T-helper 2 cell treated with Interferon-gamma antibody and Interleukin-4, amounts not matched to agents 5 μg/mL and 100 μg/mL, for 36 hours (primary cell): ENCODE measurements at regions not wholly inside any gene's neighbourhood (a gene's known extent, or its start where the extent isn't known, plus 50 kb on each side); places are given as distances from the start of the nearest gene placed in this dataset.
"Not testable (repeated sequence)": the region's sequence is repeated elsewhere in the genome, so short reads cannot be mapped to it uniquely, and the experiment has no call there.

ENCODE experiments used
- DNase-seq: peaks from one replicate; pipeline ENCODE4 v3.0.0; 2021; ENCODE audit warnings: low spot score
- H3K27ac Mint-ChIP-seq: one replicate; pipeline ENCODE4 v1.8.0; 2021; ENCODE audit warnings: mild to moderate bottlenecking, mixed read lengths
- H3K27me3 Mint-ChIP-seq: one replicate; pipeline ENCODE4 v1.8.0; 2021; ENCODE audit warnings: low read depth, mixed read lengths
- H3K36me3 Mint-ChIP-seq: one replicate; pipeline ENCODE4 v1.8.0; 2021; ENCODE audit warnings: low read depth, mixed read lengths
- H3K4me1 Mint-ChIP-seq: one replicate; pipeline ENCODE4 v1.8.0; 2021; ENCODE audit warnings: low read depth, mixed read lengths
- H3K4me3 Mint-ChIP-seq: one replicate; pipeline ENCODE4 v1.8.0; 2022; ENCODE audit warnings: mild to moderate bottlenecking, moderate library complexity, mixed read lengths
- H3K9me3 Mint-ChIP-seq: one replicate; pipeline ENCODE4 v1.8.0; 2021; ENCODE audit warnings: mixed read lengths

- Mint-ChIP-seq H3K36me3 (no peaks in the 10 kb centered on the region), H3K4me1 (no peaks in the 10 kb centered on the region), H3K27ac (no peak overlapping the region), H3K4me3 (no peak overlapping the region), H3K27me3 (no peaks in the 10 kb centered on the region), H3K9me3 (no peaks in the 10 kb centered on the region)
- no peak for DNase-seq
These were observed 155.8 kb upstream of the KITLG start for GRCh38 chr12:88736031-88736430.

- Mint-ChIP-seq H3K27ac (no peak overlapping the region), H3K4me1 (no peaks in the 10 kb centered on the region), H3K36me3 (no peaks in the 10 kb centered on the region), H3K9me3 (no peaks in the 10 kb centered on the region), H3K27me3 (no peaks in the 10 kb centered on the region), H3K4me3 (no peak overlapping the region)
- DNase-seq: no peak
These were observed 152.7 kb upstream of the KITLG start for GRCh38 chr12:88733008-88733407.

GRCh38 chr12:88729196-88729595 lies 148.9 kb upstream of the KITLG start:
- no peak overlapping the region for H3K4me3 Mint-ChIP-seq
- H3K9me3 Mint-ChIP-seq: no peaks in the 10 kb centered on the region
- H3K27me3 Mint-ChIP-seq: no peaks in the 10 kb centered on the region
- no peaks in the 10 kb centered on the region for H3K36me3 Mint-ChIP-seq
- H3K4me1 Mint-ChIP-seq: no peaks in the 10 kb centered on the region
- H3K27ac Mint-ChIP-seq: no peak overlapping the region
- no peak for DNase-seq

GRCh38 chr12:88726806-88727720 lies 146.8 kb upstream of the KITLG start:
- no peak for DNase-seq
- no peaks in the 10 kb centered on the region for H3K36me3 Mint-ChIP-seq
- H3K4me3 Mint-ChIP-seq: no peak overlapping the region
- no peaks in the 10 kb centered on the region for H3K4me1 Mint-ChIP-seq
- H3K27ac Mint-ChIP-seq: no peak overlapping the region
- H3K9me3 Mint-ChIP-seq: no peaks in the 10 kb centered on the region
- H3K27me3 Mint-ChIP-seq: no peaks in the 10 kb centered on the region

- no peaks in the 10 kb centered on the region for H3K9me3 Mint-ChIP-seq
These were observed 145.4 kb upstream of the KITLG start for GRCh38 chr12:88725592-88726143.

GRCh38 chr12:88723219-88723618 lies 142.9 kb upstream of the KITLG start:
- Mint-ChIP-seq H3K27ac (no peak overlapping the region), H3K4me1 (no peaks in the 10 kb centered on the region), H3K4me3 (no peak overlapping the region), H3K9me3 (no peaks in the 10 kb centered on the region), H3K27me3 (no peaks in the 10 kb centered on the region), H3K36me3 (no peaks in the 10 kb centered on the region)
- DNase-seq: no peak

More at GRCh38 chr12:88725592-88726143, 145.4 kb upstream of the KITLG start:
- no peaks in the 10 kb centered on the region for H3K27me3 Mint-ChIP-seq
- DNase-seq: no peak
- no peak overlapping the region for H3K27ac Mint-ChIP-seq
- no peaks in the 10 kb centered on the region for H3K4me1 Mint-ChIP-seq
- no peak overlapping the region for H3K4me3 Mint-ChIP-seq
- H3K36me3 Mint-ChIP-seq: no peaks in the 10 kb centered on the region

GRCh38 chr12:88720785-88721650 lies 140.7 kb upstream of the KITLG start:
- H3K27ac Mint-ChIP-seq: no peak overlapping the region
- no peak for DNase-seq
- no peaks in the 10 kb centered on the region for H3K36me3 Mint-ChIP-seq
- H3K4me1 Mint-ChIP-seq: no peaks in the 10 kb centered on the region
- no peaks in the 10 kb centered on the region for H3K27me3 Mint-ChIP-seq
- no peaks in the 10 kb centered on the region for H3K9me3 Mint-ChIP-seq
- H3K4me3 Mint-ChIP-seq: no peak overlapping the region

DNA sequence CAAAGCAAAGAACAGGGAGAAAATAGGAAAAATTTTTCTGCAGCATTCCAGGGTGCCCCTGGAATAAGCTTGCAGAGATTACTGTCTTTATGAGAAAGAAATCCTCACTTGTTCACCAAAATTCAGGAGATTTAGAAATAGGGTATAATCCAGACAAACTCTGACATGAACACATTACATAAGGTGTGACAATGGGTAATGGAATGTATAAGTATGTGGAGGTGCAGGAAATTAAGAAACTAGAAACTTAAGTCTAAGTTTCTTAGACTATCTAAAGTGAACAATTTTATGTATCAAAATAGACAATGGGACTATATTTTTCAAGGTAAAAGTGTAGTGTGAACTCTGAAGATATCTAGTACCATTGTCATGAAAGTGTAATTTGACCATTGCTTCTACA lies 140.0 kb upstream of the KITLG start:
- no peaks in the 10 kb centered on the region for H3K27me3 Mint-ChIP-seq
- DNase-seq: no peak
- H3K4me3 Mint-ChIP-seq: no peak overlapping the region
- no peak overlapping the region for H3K27ac Mint-ChIP-seq
- no peaks in the 10 kb centered on the region for H3K9me3 Mint-ChIP-seq
- no peaks in the 10 kb centered on the region for H3K36me3 Mint-ChIP-seq
- no peaks in the 10 kb centered on the region for H3K4me1 Mint-ChIP-seq

DNA sequence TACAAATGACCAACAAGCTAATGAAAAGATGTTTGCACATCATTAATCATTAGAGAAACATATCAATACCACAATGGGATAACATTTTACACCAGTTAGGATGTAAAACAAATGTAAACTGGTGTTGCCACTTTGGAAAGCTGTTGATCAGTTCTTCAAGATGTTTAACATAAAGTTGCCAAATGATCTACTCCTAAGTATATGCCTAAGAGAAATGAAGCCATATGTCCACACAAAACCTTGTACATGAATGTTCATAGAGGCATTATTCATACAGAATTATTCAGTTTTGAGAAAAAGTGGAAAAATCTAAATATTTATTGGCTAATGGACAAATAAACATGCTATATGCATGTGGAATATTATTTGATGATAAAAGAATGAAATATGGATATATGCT lies 136.9 kb upstream of the KITLG start:
- Mint-ChIP-seq H3K4me3 (no peak overlapping the region), H3K4me1 (no peaks in the 10 kb centered on the region), H3K27me3 (no peaks in the 10 kb centered on the region), H3K27ac (no peak overlapping the region), H3K9me3 (no peaks in the 10 kb centered on the region), H3K36me3 (no peaks in the 10 kb centered on the region)
- no peak for DNase-seq

DNA sequence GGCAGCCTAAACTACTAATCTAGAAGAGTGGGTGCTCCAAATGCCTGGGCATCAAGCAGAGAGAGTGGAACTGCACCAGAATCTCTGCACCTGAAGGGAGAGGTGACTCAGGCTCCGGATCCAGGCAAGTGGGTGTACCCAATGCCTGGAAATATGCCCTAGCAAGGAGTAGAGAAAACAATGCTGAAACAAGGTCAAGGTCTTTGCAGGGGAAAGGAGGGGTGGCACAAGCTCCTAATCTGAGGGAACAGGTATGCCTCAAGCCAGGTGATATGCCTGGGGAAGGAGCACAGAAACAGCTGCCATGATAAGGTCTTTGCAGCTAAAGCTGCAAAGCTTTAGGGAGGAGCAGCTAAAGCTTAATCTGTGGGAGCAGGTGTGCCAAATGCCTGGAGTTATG lies 136.0 kb upstream of the KITLG start:
- Mint-ChIP-seq H3K27me3 (no peaks in the 10 kb centered on the region), H3K36me3 (no peaks in the 10 kb centered on the region), H3K4me3 (no peak overlapping the region), H3K9me3 (no peaks in the 10 kb centered on the region), H3K4me1 (no peaks in the 10 kb centered on the region), H3K27ac (no peak overlapping the region)
- DNase-seq: no peak

GRCh38 chr12:88715673-88716072 lies 135.4 kb upstream of the KITLG start:
- H3K27ac Mint-ChIP-seq: no peak overlapping the region
- no peaks in the 10 kb centered on the region for H3K4me1 Mint-ChIP-seq
- no peaks in the 10 kb centered on the region for H3K36me3 Mint-ChIP-seq
- no peak for DNase-seq
- no peaks in the 10 kb centered on the region for H3K9me3 Mint-ChIP-seq
- H3K4me3 Mint-ChIP-seq: no peak overlapping the region
- no peaks in the 10 kb centered on the region for H3K27me3 Mint-ChIP-seq

DNA sequence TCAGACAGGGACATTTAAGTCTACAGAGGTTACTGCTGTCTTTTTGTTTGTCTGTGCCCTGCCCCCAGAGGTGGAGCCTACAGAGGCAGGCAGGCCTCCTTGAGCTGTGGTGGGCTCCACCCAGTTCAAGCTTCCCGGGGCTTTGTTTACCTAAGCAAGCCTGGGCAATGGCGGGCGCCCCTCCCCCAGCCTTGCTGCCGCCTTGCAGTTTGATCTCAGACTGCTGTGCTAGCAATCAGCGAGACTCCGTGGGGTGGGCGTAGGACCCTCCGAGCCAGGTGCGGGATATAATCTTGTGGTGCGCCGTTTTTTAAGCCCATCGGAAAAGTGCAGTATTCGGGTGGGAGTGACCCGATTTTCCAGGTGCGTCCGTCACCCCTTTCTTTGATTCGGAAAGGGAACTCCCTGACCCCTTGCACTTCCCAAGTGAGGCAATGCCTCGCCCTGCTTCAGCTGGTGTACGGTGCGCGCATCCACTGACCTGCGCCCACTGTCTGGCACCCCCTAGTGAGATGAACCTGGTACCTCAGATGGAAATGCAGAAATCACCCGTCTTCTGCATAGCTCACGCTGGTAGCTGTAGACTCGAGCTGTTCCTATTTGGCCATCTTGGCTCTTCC lies 134.1 kb upstream of the KITLG start:
- not testable (repeated sequence) for H3K4me1 Mint-ChIP-seq, H3K27me3 Mint-ChIP-seq, H3K4me3 Mint-ChIP-seq, H3K9me3 Mint-ChIP-seq, H3K27ac Mint-ChIP-seq, H3K36me3 Mint-ChIP-seq, DNase-seq

DNA sequence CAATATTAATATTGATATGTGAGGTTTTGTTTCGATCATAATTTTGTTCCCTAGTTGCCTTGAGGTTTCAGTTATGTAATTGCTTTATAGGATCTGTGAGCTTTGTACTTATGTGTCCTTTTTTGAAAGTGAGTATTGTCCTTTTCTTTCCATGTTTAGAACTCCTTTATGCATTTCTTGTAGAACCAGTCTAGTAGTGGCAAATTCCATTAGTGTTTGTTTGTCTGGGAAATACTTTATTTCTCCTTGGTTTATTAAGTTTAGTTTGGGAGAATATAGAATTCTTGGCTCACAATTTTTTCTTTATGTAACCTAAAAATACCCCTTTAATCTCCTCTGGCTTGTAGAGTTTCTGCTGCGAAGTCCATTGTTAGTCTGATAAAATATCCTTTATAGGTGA lies 127.5 kb upstream of the KITLG start:
- H3K4me3 Mint-ChIP-seq: no peak overlapping the region
- H3K9me3 Mint-ChIP-seq: peaks cover 7% of the 10 kb centered on the region
- no peak for DNase-seq
- H3K27me3 Mint-ChIP-seq: no peaks in the 10 kb centered on the region
- no peak overlapping the region for H3K27ac Mint-ChIP-seq
- H3K36me3 Mint-ChIP-seq: no peaks in the 10 kb centered on the region
- no peaks in the 10 kb centered on the region for H3K4me1 Mint-ChIP-seq

- Mint-ChIP-seq H3K36me3 (no peaks in the 10 kb centered on the region), H3K27ac (no peak overlapping the region), H3K9me3 (peaks cover 7% of the 10 kb centered on the region), H3K4me3 (no peak overlapping the region), H3K4me1 (no peaks in the 10 kb centered on the region), H3K27me3 (no peaks in the 10 kb centered on the region)
- no peak for DNase-seq
These were observed 126.0 kb upstream of the KITLG start for GRCh38 chr12:88706286-88706685.
